ENCODE measurements at regions not wholly inside any gene's neighbourhood (a gene's known extent, or its start where the extent isn't known, plus 50 kb on each side); places are given as distances from the start of the nearest gene placed in this dataset.
"Not testable (repeated sequence)": the region's sequence is repeated elsewhere in the genome, so short reads cannot be mapped to it uniquely, and the experiment has no call there.

DNA sequence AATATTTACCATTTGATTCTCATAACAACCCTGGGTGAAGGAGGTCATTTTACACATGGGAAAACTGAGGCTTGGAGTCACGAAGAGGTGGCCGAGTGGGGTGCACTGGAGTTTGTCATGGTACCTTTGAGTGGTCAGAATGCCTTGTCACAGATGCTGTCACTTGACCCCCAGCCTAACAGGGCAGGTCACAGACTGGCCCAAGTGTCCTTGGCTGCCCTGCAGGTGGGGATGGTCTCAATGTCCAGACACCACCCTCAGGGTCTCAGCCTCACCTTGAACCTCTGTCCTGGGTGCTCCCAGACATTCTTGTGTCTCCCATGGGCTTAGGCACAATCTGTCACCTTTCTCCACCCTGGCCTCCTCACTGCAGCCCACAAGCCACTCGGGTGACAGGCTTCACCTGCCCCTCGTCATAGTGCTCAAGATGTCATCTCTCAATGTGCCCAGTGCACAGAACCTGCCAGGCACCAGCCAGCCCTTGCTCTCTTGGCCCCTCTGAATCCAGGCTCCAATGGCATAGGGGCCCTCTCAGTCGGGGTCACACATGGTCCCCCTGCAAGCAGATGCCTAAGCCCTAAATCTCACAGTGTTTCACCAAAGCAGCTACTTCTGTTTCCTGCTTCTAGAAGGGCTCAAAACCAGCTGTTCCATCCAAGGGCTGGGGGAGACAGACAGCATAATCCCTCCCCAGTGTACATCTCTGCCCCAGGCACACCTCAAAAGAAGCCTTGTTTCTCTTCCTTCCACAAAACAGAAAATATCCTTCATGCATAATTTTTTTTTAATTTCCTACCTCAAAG is 76.8 kb upstream of the NANOS1 start:
- no peak for DNase-seq

DNA sequence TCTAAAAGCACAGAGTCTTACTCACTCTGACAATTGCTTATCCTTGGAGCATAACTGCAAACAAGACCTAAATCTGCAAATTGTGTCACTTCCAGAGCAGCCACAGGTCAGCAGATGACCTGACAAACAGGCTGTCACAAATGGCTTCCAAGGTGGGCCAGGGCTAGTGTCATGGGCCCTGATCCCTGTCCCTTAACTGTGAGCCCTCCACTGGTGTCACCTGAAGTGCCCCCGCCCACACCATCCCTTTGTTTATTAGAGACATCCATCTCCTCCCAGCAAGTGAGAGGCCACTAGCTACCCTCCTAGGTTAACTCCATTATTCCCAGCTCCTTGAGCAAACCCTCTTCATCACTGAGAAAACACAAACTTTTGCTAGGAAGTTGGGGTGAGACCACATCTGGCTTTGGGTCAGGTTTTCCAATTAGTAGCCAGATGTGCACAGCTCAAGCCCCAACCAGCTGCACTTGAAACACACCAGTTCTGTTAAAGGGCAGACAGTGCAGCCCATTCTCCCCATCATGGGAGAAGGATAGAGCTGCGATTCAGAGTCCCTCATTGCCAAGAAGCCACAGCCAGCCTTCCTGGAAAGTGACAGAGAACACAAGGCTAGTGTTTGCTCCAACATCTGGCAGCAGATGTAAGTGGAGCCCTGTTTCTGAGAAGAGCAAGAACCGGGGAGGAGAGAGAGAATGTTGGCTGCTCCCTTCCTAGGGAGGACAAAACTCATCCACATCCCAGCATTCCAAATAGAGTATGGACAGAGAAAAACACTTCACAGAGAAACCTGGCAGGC is 75.7 kb upstream of the NANOS1 start:
- DNase-seq, result no peak

DNA sequence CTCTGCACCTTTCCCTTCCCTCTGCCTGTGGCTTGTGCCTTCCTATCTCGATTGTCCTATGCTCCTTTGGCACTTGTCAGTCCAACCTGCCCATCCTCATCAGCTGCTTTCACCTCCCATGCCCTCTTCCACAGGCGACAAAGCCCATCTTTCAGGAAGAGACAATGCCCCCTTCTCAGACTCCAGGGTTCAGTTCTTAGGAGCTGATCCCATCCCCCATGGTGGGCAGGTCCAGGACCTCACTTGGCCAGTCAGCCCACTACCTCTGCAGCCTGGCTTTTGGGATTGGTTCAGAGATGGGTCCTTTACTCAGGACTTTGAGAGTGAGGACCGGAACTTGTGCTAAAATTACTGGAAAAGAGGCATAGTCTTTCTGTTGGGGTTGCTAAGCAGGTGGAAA is 74.0 kb upstream of the NANOS1 start:
- no peak for DNase-seq

DNA sequence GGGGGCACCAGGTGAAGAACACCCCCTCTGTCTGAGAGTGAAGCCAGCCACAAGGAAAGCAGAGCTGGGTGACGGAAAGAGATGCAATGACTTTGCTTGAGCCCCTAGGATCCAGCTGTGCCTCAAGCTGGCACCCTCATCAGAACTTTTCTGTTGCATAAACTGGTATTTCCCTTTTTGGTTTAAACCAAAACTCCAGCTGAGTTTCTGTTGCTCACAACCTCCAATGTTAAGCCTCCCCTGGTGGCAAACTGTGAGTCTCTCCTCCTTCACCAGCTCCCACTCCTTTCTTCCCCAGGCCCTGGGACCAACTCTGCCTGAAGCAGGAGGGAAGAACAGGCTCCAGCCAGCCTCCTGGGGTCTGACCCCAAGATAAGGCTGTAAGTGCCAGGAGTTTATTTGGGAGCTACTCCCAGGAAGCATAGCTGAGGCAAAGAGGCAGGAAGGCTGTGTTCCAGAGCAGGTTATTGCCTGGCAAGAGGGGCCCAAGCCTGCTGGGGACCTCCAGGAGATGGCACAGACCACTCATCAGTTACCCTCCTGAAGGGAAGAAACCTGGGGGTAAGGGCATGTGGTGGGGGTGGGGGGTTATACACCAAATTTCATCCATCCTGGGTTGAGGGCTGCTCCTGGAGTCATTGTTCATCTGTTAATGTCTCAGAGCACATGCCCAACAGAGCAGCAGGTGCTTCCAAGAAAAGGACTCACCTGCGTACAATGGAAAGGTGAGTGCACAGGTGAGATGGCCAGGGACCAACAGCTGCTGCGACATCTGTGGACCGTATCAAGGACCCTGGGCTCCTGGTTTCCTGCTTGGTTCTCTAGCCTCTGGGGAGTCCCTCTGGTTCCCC is 73.3 kb upstream of the NANOS1 start:
- no peak for DNase-seq

DNA sequence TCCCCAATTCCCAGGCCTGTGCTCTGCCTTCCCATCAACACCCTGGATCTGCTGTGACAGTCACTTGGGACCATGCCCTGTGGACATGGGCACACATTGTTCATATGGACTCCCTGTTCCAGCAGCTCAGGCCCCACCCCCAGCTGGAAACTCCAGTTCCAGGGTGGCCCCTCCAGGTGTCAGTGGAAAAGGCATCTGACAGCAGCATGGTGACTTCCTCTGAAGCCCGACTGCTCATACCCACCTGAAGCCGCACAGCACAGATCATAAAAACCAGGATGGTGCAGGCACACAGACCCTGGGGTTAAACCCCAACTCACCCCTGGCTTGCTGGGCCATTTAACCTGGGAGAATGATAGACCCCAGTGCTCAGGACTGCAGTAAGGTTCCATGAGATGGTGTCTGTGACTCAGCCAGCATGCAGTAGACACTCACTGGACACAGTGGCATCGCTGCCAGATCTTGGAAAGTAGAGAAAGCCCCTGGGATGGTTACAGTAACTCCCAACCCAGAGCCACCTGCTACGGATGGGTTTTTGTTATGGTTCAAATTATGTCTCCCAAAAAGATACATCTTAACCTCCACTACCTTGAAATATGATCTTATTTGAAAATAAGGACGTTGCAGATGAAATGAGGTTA is 72.6 kb upstream of the NANOS1 start:
- DNase-seq, result no peak

DNA sequence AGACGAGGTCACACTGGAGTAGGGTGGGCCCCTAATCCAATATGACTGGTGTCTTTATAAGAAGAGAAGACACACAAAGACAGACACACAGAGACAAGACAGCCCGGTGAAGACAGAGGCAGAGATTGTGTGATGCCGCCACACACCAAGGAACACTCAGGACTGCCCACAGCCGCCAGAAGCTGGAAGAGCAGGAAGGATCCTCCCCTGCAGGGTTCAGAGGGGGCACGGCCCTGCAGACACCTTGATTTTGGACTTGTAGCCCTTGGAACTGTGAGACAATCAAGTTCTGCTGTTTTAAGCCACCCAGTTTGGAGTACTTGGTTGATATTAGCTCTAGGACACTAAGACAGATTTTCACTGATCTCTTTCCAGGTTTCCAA is 72.1 kb upstream of the NANOS1 start:
- DNase-seq, result no peak

DNA sequence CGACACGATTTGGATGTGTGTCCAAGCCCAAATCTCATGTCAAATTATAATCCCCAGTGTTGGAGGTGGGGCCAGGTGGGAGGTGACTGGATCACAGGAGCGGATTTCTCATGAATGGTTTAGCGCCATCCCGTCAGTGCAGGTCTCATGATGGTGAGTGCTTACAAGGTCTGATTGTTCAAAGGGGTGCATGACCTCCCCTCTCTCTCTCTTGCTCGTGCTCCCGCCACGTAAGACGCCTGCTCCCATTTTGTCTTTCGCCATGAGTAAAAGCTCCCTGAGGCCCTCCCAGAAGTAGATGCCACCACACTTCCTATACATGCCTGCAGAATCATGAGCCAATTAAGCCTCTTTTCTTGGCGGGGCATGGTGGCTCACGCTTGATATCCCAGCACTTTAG is 71.5 kb upstream of the NANOS1 start:
- DNase-seq, result no peak

DNA sequence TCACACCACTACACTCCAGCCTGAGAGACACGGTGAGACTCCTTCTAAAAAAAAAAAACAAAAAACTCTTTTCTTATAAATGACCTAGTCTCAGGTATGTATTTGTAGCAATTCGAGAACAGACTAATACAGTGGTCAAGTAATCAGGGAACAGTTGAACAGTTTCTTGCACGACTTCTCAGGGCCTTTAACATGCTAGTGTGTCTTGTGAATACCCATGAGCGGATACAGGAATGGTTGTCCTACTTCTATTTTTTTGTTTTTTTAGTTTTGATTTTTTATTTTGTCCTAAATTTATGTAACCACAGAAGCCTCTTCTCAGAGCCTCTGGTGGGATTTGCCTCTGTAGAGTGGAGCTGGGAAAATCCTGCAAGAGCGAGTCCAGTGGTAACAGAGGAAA is 71.0 kb upstream of the NANOS1 start:
- no peak for DNase-seq

DNA sequence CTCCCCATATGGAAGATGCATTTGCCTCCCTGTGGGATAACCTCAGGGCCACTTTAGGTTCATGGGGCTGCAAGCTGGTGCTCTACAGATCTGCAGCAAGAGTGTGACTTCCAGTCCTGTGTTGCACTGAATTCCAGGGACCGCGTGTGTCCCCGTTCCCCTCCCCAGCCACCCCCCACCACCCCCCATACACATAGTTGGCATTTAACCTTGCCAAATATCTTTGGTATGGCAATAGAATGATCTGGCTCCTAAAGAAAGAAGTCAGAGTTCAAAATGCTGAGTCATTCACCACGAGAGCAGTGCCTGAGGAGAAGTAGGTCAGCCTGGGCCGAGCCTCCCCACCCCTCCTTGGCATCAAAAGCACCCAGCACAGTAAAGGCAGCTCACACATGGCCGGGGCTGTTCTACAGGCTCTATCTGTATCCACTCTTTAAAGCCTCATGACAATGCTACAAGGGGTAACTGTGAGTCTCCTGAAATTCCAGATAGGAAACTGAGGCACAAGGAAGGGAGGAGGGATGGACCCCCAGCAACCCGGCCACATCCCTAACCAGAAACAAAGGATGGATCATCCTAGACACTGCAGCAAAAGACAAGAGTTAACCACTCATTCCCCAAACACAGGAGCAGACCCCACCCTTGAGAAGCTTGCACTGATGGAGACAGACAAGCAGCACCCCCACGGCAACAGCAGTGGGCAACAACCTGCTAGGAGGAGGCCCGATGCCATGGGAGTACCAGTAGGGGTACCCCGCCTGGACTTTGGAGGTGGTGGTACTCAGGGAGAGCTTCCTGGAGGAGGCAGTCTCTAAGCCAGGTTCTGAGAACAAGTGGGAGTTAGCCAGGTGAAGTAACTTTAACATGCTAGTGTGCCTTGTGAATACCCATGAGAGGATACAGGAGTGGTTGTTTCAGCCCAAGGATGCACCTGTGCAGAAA is 70.3 kb upstream of the NANOS1 start:
- peak; percentile 54 for DNase-seq

DNA sequence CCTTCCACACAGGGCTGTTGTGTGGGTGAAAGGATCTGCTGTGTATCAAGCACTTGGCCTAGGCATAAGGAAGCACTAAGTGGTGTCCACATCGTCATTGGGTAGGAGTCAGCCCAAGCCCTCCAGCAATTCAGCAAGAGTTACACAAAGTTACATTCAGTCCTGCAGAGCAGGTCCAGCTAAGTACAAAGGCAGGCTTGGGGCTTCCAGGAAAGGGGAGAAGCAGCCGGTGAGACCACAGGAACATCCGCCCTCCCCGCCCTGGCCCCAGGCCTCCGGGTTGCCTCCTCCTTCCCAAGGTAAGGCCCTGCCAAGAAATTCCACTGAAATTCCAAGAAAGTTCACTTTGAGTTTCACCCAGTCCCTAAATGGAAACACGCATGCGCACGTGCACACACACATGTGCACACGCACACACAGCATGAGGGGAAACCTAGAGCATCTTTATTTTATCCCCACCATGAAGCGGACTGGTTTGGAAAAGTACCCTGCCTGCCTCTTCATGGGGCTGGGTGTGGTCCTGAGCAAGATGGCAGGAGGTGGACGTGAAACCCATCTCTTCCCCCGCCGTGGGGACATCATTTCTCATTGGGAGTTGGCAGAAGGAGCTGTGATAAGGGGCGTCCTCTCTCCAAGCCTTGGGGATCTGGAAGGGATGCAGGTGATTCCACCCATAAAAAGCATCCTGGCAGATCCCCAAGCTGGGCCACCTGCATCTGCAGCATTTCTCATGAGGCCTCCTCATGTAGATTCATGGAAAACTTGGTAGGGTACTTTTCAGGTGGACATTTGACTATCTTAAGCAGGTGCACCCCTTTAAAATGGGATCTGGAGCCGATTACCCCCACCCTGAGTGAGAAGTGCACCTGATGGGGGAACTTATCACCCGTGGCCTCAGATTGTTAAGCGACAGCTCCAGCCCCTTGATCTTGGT is 69.1 kb upstream of the NANOS1 start:
- no peak for DNase-seq

DNA sequence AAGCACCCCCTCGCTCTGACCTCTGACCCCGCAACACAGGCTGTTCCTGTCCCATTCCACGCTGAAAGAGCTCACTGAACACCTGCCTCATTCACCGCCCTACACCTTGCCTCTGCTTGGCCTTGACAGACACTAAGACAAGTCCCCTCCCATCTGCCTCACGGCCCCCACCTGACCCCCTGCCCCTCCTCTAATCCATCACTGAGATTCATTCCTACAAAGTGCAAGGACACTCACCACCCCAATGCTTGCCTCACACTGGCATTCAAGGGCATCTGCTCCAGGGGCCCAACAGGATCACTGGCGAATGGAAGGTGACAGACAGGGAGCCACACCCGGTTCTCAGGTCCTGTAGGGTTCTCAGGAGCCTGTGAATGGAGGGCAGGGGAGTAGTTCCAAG is 68.1 kb upstream of the NANOS1 start:
- no peak for DNase-seq

DNA sequence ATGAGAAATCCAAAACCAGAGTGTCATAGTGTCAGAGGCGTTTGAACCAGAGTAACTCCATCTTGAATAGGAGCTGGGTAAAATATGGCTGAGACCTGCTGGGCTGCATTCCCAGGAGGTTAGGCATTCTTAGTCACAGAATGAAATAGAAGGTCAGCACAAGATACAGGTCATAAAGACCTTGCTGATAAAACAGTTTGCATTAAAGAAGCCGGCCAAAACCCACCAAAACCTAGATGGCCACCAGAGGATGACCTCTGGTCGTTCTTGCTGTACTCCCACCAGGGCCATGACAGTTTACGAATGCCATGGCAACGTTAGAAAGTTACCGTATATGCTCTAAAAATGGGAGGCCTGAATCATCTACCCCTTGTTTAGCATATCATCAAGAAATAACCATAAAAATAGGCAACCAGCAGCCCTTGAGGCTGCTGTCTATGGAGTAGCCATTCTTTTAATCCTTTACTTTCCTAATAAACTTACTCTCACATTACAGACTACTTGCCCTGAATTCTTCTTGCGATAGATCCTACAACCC is 67.1 kb upstream of the NANOS1 start:
- not testable (repeated sequence) for DNase-seq

DNA sequence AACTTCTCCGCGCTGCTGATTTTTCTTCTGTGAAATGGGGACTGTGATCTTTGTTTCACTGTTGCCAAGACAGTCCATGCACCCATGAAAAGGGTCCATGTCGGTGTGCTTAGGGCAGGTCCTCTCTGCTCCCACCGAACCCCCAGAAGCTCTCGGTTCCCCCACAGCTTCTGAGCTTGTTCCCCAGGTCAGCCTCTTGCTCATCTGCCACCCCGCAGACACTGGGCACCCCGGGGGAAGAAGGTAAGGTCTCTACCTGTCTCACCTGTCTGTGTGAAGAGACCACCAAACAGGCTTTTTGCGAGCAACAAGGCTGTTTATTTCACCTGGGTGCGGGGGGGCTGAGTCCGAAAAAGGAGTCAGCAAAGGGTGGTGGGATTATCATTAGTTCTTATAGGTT is 66.2 kb upstream of the NANOS1 start:
- no peak for DNase-seq

DNA sequence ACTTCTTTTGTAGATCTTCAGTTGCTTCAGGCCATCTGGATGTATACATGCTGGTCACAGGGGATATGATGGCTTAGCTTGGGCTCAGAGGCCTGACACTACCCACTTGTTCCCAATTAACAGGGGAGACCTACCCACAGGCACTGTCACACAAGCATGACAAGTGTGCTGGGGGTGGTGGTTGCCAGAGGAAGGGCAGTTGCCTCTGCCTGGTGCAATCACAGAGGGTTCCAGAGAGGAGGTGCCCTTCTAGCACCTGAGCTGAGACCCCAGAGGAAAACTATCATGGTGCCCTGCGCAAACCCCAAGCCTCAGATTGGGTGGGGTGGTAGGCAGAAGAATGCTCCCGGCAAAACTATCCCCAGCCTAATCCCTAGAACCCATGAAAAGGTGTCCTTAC is 65.6 kb upstream of the NANOS1 start:
- no peak for DNase-seq

DNA sequence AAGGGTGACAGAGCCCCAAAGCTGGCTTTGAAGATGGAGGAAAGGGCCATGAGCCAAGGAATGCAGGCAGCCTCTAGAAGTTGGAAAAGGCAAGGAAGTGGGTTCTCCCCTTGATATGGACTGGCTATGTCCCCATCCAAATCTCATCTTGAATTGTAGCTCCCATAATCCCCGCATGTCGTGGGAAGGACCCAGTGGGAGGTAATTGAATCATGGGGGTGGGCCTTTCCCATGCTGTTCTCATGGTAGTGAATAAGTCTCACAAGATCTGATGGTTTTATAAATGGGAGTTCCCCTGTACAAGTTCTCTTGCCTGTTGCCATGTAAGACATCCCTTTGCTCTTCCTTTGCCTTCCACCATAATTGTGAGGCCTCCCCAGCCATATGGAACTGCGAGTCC is 65.0 kb upstream of the NANOS1 start:
- DNase-seq, result not testable (repeated sequence)

DNA sequence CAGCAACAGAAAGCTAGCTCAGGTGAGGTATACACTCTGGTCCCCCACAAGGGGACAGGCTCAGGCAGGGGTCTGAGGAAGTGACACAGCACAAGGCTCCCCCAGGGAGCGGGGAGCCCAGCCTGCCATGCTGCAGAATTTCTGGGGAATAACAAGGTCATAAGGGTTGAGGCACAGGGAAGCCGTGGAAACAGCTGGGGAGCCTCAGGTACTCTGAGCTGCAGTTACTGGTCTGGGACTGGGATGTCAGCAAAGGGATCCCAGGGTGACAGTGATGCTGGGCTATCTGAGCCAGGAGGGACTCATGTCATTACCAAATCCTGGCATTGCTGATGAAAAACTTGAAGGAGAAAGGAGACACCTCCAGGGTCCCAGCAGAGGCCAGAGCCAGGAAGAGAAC is 64.4 kb upstream of the NANOS1 start:
- DNase-seq, result no peak

DNA sequence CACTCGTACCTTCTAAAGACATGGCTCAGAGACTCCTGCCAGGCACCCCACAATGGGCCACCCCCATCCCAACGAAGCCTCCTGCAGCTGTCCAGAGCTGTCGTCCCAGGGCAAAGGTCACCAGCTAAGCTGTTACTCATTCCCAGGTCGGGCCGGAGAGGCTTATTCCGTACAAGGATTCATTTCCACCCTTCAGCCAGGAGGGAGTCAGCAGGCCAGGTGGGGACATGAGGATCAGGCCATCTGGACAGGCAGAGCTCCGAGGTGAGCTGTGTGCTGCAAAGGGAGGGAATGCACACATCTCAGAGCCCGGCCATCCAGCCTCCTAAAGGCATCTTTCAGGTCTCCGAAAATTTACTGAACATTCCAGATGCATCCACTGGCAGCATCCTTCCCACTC is 63.9 kb upstream of the NANOS1 start:
- no peak for DNase-seq

DNA sequence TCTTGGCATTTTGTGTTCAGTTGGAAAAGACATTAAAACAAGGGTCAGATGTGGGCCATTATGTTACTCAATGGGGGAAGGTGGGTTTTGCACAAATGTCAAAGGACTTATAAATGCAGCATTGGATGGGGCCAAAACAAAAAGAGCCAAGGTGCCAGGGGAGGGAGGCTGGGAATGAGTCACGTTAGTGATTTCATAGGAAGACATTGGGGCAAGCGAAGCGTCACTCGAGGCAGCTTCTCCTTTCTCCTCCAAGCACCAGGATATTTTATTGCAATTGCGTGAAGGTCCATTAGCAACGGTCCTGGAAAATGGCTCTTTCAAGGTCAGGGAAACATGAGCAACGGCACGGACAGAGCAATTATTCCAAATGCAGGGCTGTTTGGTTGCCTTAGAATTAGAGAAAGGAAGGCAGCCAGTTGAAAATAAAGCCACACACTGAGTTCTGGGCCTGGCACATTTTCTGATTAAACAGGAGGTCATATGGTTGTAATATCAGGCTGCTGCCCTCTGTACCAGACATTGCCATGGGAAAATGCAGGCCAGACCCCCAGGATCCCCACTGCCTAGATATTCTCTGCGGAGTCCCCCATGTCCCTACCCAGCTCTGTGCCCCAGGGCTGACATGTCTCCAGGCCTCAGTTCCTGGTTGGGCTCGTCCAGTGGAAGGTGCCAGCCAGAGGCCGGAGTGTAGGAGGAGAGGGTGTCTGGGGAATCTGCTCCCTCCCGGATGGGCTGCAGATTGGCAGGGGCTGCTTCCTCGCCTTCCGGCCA is 63.3 kb upstream of the NANOS1 start:
- no peak for DNase-seq

DNA sequence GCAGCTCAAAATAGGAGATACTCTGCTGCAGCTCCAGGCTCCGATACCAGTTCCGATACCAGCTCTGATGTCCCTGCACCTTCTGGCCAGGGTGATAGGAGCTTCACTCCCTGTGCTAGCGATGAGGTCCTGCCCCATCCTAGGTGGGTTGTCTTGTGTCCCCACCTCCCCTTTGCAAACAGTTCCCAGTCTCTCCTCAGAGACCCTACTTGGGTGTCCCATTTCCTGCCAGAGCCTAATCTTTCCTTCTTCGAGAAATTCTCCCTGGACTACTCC is 62.7 kb upstream of the NANOS1 start:
- DNase-seq, result no peak

DNA sequence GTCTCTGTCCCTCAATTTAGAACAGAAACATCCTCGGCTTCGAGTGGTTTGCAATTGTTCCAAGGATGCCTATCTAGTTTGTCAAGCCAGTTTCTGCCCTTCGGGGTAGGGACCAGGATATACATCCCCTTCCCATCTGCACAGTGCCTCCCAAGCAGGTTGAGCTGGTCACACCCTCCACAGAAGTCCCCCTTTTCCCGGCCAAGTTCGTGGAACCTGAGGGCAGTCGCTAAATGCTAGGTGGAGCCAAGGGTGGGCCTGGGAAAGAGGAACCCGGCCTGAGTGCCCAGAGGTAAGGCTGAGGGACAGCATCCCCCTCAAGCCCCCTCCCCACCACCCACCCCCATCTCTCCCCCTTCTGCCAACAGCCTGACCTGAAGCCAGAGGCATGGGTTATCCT is 62.4 kb upstream of the NANOS1 start:
- no peak for DNase-seq
